ENCODE measurements at regions not wholly inside any gene's neighbourhood (a gene's known extent, or its start where the extent isn't known, plus 50 kb on each side); places are given as distances from the start of the nearest gene placed in this dataset.

DNA sequence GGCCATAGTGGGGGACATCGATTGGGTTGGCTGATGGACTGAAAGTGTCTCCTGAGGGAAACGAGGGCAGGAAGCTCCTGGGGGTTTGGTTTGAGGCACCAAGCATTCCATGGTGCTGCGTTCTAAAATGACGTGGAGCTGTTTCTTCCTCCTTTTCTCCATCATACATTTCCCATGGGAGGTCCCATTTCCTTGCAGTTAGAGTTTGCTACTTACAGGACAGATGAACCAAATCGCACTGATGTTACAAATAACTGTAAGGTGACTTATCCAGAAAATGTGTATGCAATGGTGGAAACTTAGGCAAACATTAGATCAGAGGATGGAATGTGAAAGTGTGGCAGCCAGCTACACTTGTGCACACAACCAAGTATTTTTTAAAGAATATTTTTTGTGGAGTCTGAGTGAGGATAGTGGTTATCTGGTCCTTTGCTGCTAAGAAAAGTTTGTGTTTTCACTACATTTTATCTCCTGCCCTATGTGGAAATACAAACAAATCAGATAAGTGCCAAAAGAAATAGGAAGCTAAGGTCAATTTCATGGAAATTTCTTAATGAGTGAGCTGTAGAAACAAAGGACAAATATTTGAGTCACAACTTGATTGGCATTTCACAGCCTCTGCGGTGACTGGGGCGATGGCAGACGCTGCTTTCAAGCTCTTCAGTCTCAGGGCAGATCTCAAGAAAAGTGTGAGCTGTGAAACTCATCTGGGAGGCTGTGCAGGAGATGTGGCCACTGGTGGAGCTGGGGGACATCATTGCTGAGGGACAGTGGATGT, 256.2 kb downstream of the TSN start:
- Histone ChIP-seq H3K9me3 (no peaks in the 10 kb centered on the region), H3K4me1 (ENCODE audit: insufficient read depth) (no peaks in the 10 kb centered on the region), H3K36me3 (no peaks in the 10 kb centered on the region), H3K27me3 (no peaks in the 10 kb centered on the region), H3K4me3 (no peak overlapping the region), H3K27ac (no peak overlapping the region)
- TF ChIP-seq, protein P1, sequence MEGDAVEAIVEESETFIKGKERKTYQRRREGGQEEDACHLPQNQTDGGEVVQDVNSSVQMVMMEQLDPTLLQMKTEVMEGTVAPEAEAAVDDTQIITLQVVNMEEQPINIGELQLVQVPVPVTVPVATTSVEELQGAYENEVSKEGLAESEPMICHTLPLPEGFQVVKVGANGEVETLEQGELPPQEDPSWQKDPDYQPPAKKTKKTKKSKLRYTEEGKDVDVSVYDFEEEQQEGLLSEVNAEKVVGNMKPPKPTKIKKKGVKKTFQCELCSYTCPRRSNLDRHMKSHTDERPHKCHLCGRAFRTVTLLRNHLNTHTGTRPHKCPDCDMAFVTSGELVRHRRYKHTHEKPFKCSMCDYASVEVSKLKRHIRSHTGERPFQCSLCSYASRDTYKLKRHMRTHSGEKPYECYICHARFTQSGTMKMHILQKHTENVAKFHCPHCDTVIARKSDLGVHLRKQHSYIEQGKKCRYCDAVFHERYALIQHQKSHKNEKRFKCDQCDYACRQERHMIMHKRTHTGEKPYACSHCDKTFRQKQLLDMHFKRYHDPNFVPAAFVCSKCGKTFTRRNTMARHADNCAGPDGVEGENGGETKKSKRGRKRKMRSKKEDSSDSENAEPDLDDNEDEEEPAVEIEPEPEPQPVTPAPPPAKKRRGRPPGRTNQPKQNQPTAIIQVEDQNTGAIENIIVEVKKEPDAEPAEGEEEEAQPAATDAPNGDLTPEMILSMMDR (IDR thresholded peaks at IDR 0.05), result no peak
- TF ChIP-seq EP300 (IDR thresholded peaks at IDR 0.05) (no peak), POLR2A (IDR thresholded peaks at IDR 0.05) (no peak)
- intact Hi-C loops (cut with DNase I), result no loop called here
- no peak for DNase-seq
- 81 to 83% (median 83%) methylated on average over 8 of the region's 8 CpGs for WGBS, 3 donors

DNA sequence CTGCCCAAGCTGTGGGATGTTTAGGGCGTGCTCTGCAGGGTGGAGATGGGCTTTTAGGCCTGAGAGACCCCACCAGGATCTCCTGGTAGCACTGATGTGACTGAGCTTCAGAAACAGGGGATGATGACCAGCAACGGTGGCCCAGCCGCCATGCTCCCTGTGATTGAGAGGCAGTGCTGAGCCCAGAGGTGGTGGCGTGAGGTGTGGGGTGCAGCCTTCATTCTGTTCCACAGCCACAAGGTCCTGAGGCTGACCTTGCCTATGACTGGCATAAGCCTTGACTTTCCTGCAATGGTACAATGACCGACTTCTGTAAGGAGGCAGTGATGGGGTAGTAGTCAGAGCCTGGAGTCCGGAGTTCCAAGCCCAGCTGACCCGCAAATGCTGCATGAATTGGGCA, 263.3 kb downstream of the TSN start:
- DNase-seq, result no peak
- no peaks in the 10 kb centered on the region for H3K4me1 ChIP-seq (ENCODE audit: insufficient read depth)
- no peak overlapping the region for H3K27ac ChIP-seq
- H3K4me3 ChIP-seq, result no peak overlapping the region
- no peaks in the 10 kb centered on the region for H3K9me3 ChIP-seq
- no peaks in the 10 kb centered on the region for H3K27me3 ChIP-seq
- TF ChIP-seq, protein P1 (IDR thresholded peaks at IDR 0.05), result no peak
- TF ChIP-seq POLR2A (IDR thresholded peaks at IDR 0.05) (no peak), EP300 (IDR thresholded peaks at IDR 0.05) (no peak)
- intact Hi-C loops (cut with DNase I), result no loop called here
- no peaks in the 10 kb centered on the region for H3K36me3 ChIP-seq
- 91 to 93% (median 92%) methylated on average over 7 of the region's 7 CpGs for WGBS, 3 donors

DNA sequence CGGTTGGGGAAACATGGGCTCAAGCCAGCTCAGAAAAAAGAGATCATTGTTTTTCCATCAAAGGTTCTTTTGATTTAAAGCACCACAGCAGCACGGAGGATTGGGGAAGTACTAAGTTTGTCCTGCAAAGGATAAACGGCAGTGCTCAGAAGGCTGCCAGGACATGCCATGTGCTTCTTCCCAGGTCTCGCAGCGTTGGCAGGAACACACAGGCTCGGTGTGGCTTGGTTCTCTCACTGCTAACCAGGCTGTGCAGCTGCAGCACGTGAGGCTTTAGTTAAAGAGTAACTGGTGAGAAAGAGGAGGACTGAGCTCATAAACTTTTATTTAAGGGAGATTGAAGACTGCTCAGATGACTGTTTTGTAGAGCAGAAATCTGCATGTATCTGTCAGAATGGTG, 264.3 kb downstream of the TSN start:
- TF ChIP-seq EP300 (IDR thresholded peaks at IDR 0.05) (no peak), POLR2A (IDR thresholded peaks at IDR 0.05) (no peak)
- TF ChIP-seq, protein P1 (IDR thresholded peaks at IDR 0.05), result no peak
- WGBS, 3 donors, result 18 to 22% (median 21%) methylated on average over 7 of the region's 7 CpGs
- intact Hi-C loops (cut with DNase I), result no loop called here
- no peaks in the 10 kb centered on the region for H3K9me3 ChIP-seq
- H3K4me3 ChIP-seq, result no peak overlapping the region
- DNase-seq, result no peak
- H3K27ac ChIP-seq, result no peak overlapping the region
- H3K4me1 ChIP-seq (ENCODE audit: insufficient read depth), result no peaks in the 10 kb centered on the region
- no peaks in the 10 kb centered on the region for H3K36me3 ChIP-seq
- H3K27me3 ChIP-seq, result no peaks in the 10 kb centered on the region

DNA sequence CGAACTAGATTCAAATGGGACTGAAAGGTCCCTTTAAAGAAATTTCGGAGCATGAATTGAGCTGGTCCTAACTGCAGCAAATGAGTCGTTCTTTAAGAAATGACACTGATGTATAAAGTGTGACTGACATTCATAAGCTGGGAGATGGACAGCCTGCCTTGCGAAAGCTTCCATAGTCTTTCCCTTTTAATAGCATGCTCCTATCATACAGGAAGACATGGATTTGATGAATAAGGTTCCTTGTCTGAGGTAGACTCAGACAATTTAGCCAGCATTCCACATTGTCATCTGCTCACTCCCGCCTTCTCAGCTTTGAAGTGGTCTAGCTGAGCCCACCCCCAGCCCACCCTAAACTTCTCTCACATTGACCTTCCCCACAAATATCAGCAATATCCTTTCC, 264.9 kb downstream of the TSN start:
- Histone ChIP-seq H3K4me1 (ENCODE audit: insufficient read depth) (no peaks in the 10 kb centered on the region), H3K27ac (no peak overlapping the region), H3K4me3 (no peak overlapping the region), H3K36me3 (no peaks in the 10 kb centered on the region), H3K9me3 (no peaks in the 10 kb centered on the region), H3K27me3 (no peaks in the 10 kb centered on the region)
- TF ChIP-seq, protein P1 (IDR thresholded peaks at IDR 0.05), result no peak
- TF ChIP-seq POLR2A (IDR thresholded peaks at IDR 0.05), result no peak
- no peak for TF ChIP-seq EP300 (IDR thresholded peaks at IDR 0.05)
- intact Hi-C loops (cut with DNase I), result no loop called here
- DNase-seq, result no peak
- WGBS, 3 donors, result 85 to 88% (median 85%) methylated on average over 5 of the region's 5 CpGs

All from ovary (tissue), 7 donors.